Right lobe of liver (tissue), 4 donors: ENCODE measurements at regions not wholly inside any gene's neighbourhood (a gene's known extent, or its start where the extent isn't known, plus 50 kb on each side); places are given as distances from the start of the nearest gene placed in this dataset.

Experiments used
- POLR2A ChIP-seq: fragments of 450-650 bp; IDR thresholded peaks from one replicate; pipeline ENCODE4 v1.6.1; 2017; ENCODE audit warnings: antibody characterized with exemption, mild to moderate bottlenecking
- TF ChIP-seq, protein P1 (sequence below), 4 donors: fragments of 200-600 bp in 3 of 4; fragments of 450-650 bp in 1 of 4; IDR thresholded peaks; one replicate each; pipeline versions ENCODE4 v1.5.1 to v1.8.0; 2016 to 2022; ENCODE audit warnings: antibody characterized with exemption in 4 of 4, mild to moderate bottlenecking in 2 of 4
- donor health status: DM: no; HTN: no; CAD: no.
- donor health status: DM: no; HTN: no; CAD: no.
- donor health status: DM: no; HTN: yes; CAD: no.

DNA sequence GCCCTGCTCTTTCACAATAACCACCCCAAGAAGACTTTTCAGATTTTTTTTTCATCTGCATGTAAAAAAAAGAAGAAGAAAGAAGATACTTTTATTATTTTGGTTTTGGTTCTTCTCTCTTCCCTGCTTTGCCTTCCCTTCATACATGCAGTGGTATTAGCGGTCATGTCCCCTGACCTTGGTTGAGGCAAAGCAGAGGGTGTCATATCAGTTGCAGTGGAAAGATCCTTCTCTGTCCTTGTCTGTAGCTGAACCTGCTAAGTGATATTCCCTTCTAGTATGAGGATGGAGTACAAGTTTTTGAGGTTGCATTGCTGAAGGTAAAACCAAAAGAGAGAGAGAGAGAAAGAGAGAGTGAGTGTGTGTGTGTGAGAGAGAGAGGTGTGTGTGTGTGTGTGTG is 345.7 kb downstream of the UTRN start:
- TF ChIP-seq, protein P1, sequence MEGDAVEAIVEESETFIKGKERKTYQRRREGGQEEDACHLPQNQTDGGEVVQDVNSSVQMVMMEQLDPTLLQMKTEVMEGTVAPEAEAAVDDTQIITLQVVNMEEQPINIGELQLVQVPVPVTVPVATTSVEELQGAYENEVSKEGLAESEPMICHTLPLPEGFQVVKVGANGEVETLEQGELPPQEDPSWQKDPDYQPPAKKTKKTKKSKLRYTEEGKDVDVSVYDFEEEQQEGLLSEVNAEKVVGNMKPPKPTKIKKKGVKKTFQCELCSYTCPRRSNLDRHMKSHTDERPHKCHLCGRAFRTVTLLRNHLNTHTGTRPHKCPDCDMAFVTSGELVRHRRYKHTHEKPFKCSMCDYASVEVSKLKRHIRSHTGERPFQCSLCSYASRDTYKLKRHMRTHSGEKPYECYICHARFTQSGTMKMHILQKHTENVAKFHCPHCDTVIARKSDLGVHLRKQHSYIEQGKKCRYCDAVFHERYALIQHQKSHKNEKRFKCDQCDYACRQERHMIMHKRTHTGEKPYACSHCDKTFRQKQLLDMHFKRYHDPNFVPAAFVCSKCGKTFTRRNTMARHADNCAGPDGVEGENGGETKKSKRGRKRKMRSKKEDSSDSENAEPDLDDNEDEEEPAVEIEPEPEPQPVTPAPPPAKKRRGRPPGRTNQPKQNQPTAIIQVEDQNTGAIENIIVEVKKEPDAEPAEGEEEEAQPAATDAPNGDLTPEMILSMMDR (IDR thresholded peaks at IDR 0.05), result no peak
- TF ChIP-seq POLR2A, result no peak
